ENCODE measurements at regions not wholly inside any gene's neighbourhood (a gene's known extent, or its start where the extent isn't known, plus 50 kb on each side); places are given as distances from the start of the nearest gene placed in this dataset.

GRCh38 chr1:48093696-48094528 lies 96.7 kb upstream of the TRABD2B start:
- no peak for TF ChIP-seq ZBTB7A (IDR thresholded peaks at IDR 0.05; ENCODE audit: low read depth)
- no peak for TF ChIP-seq EGR1 (IDR thresholded peaks at IDR 0.05)
- TF ChIP-seq TEAD4 (IDR thresholded peaks at IDR 0.05), result no peak
- no peak for TF ChIP-seq FOXM1 (IDR thresholded peaks at IDR 0.05; ENCODE audit: borderline replicate concordance, low read depth)
- TF ChIP-seq NFIC (IDR thresholded peaks at IDR 0.05), result no peak
- TF ChIP-seq EP300 (IDR thresholded peaks at IDR 0.05; ENCODE audit: borderline replicate concordance), result no peak
- peak; percentile 27 for TF ChIP-seq USF1 (IDR thresholded peaks at IDR 0.05)
- TF ChIP-seq TAF1 (IDR thresholded peaks at IDR 0.05; ENCODE audit: low read depth), result no peak
- TF ChIP-seq RAD21 (IDR thresholded peaks at IDR 0.05; ENCODE audit: low read depth), result peak; percentile 74
- no peak for TF ChIP-seq REST (IDR thresholded peaks at IDR 0.05; ENCODE audit: low read depth)
- no peak for TF ChIP-seq CEBPB (IDR thresholded peaks at IDR 0.05)
- no peak for TF ChIP-seq CREB1 (IDR thresholded peaks at IDR 0.05; ENCODE audit: low read depth)
- peak; percentile 39; the same call in 1 of the 2 replicates for TF ChIP-seq YY1 (IDR thresholded peaks at IDR 0.05; ENCODE audit: low read depth)
- TF ChIP-seq MAX (IDR thresholded peaks at IDR 0.05), result peak; percentile 93
- peak; percentile 73 for TF ChIP-seq TCF12 (IDR thresholded peaks at IDR 0.05; ENCODE audit: low read depth)

GRCh38 chr1:48093147-48093546 lies 96.0 kb upstream of the TRABD2B start:
- no peak for TF ChIP-seq NFIC (IDR thresholded peaks at IDR 0.05)
- no peak for TF ChIP-seq TEAD4 (IDR thresholded peaks at IDR 0.05)
- no peak for TF ChIP-seq TAF1 (IDR thresholded peaks at IDR 0.05; ENCODE audit: low read depth)
- no peak for TF ChIP-seq MAX (IDR thresholded peaks at IDR 0.05)

GRCh38 chr1:48092401-48092800 lies 95.2 kb upstream of the TRABD2B start:
- TF ChIP-seq TEAD4 (IDR thresholded peaks at IDR 0.05) (no peak), REST (IDR thresholded peaks at IDR 0.05; ENCODE audit: low read depth) (no peak), FOXM1 (IDR thresholded peaks at IDR 0.05; ENCODE audit: borderline replicate concordance, low read depth) (no peak), TAF1 (IDR thresholded peaks at IDR 0.05; ENCODE audit: low read depth) (no peak)

- TF ChIP-seq USF1 (IDR thresholded peaks at IDR 0.05) (no peak), MAX (IDR thresholded peaks at IDR 0.05) (no peak), CREB1 (IDR thresholded peaks at IDR 0.05; ENCODE audit: low read depth) (no peak), EGR1 (IDR thresholded peaks at IDR 0.05) (no peak)
Observed at GRCh38 chr1:48089356-48089891, 92.2 kb upstream of the TRABD2B start.

- TF ChIP-seq REST (IDR thresholded peaks at IDR 0.05; ENCODE audit: low read depth) (no peak), TCF12 (IDR thresholded peaks at IDR 0.05; ENCODE audit: low read depth) (no peak), EGR1 (IDR thresholded peaks at IDR 0.05) (no peak), ZBTB7A (IDR thresholded peaks at IDR 0.05; ENCODE audit: low read depth) (no peak), MAX (IDR thresholded peaks at IDR 0.05) (no peak), CEBPB (IDR thresholded peaks at IDR 0.05) (no peak), FOXM1 (IDR thresholded peaks at IDR 0.05; ENCODE audit: borderline replicate concordance, low read depth) (no peak), YY1 (IDR thresholded peaks at IDR 0.05; ENCODE audit: low read depth) (no peak), NFIC (IDR thresholded peaks at IDR 0.05) (no peak), TAF1 (IDR thresholded peaks at IDR 0.05; ENCODE audit: low read depth) (no peak), RAD21 (IDR thresholded peaks at IDR 0.05; ENCODE audit: low read depth) (no peak), EP300 (IDR thresholded peaks at IDR 0.05; ENCODE audit: borderline replicate concordance) (no peak), USF1 (IDR thresholded peaks at IDR 0.05) (no peak), TEAD4 (IDR thresholded peaks at IDR 0.05) (no peak), CREB1 (IDR thresholded peaks at IDR 0.05; ENCODE audit: low read depth) (no peak)
Observed at GRCh38 chr1:48084826-48085225, 87.6 kb upstream of the TRABD2B start.
